H1 (cell line): ENCODE measurements at regions not wholly inside any gene's neighbourhood (a gene's known extent, or its start where the extent isn't known, plus 50 kb on each side); places are given as distances from the start of the nearest gene placed in this dataset.

Experiments
- CTCF ChIA-PET: fragments of 300-600 bp; sonication (Branson Sonifier 250); formaldehyde crosslinking; loops from one replicate; lab custom pipeline; 2021; ENCODE audit not compliant: partially characterized antibody; lab: Charles Lee
- POLR2A ChIA-PET: fragments of 300-600 bp; sonication (Branson Sonifier 250); formaldehyde crosslinking; loops from one replicate; lab custom pipeline; 2021; ENCODE audit warnings: inconsistent platforms; ENCODE audit not compliant: partially characterized antibody; lab: Charles Lee
- DNase-seq, 2 experiments: peaks; one replicate each; pipeline versions ENCODE4 v3.0.0 to v3.0.0-alpha.2; 2010 to 2022; ENCODE audit warnings: low spot score in 2 of 2, low read depth in 1 of 2, mixed read lengths in 1 of 2
- FAIRE-seq: peaks from 2 replicates; lab custom pipeline; 2011; peaks lifted over from hg19 to GRCh38; lab: Jason Lieb, UNC
- H2AFZ ChIP-seq: 2 replicates; pipeline ENCODE4 v1.8.1; 2012; ENCODE audit warnings: low read length, inconsistent platforms
- H2AK5ac ChIP-seq: 2 replicates; pipeline ENCODE4 v1.6.1; 2013; ENCODE audit warnings: low read depth, low read length
- H2BK120ac ChIP-seq: replicated peaks from 2 replicates; pipeline ENCODE3; 2013; ENCODE audit warnings: low read depth, low read length, inconsistent platforms
- H2BK12ac ChIP-seq: 2 replicates; pipeline ENCODE4 v1.6.1; 2013; ENCODE audit warnings: low read depth, low read length
- H2BK15ac ChIP-seq: 2 replicates; pipeline ENCODE4 v1.6.1; 2013; ENCODE audit warnings: low read length
- H2BK20ac ChIP-seq: 2 replicates; pipeline ENCODE4 v1.6.1; 2013; ENCODE audit warnings: low read length
- H2BK5ac ChIP-seq: 2 replicates; pipeline ENCODE4 v1.6.1; 2013; ENCODE audit warnings: low read depth, low read length
- H3K14ac ChIP-seq: 2 replicates; pipeline ENCODE4 v1.6.1; 2013; ENCODE audit warnings: inconsistent platforms; ENCODE audit not compliant: insufficient read length
- H3K18ac ChIP-seq: 2 replicates; pipeline ENCODE4 v1.6.1; 2013; ENCODE audit warnings: low read length; ENCODE audit errors: extremely low read depth
- H3K23ac ChIP-seq: 2 replicates; pipeline ENCODE4 v1.6.1; 2013; ENCODE audit warnings: inconsistent platforms; ENCODE audit not compliant: insufficient read length
- H3K23me2 ChIP-seq: 2 replicates; pipeline ENCODE4 v1.6.1; 2013; ENCODE audit warnings: low read depth, low read length
- H3K27ac ChIP-seq: 2 replicates; pipeline ENCODE4 v1.6.1; 2011; ENCODE audit warnings: low read depth, low read length, inconsistent platforms
- H3K27me3 ChIP-seq, 4 experiments: replicated peaks in 1 of 4; 1 replicate in 1 of 4; 2 replicates in 3 of 4; pipeline versions ENCODE4 v1.6.1 to v1.8.1; 2011 to 2013; ENCODE audit warnings: low read length in 3 of 4, mild to moderate bottlenecking in 3 of 4, inconsistent platforms in 2 of 4, mixed read lengths in 2 of 4, moderate library complexity in 1 of 4; ENCODE audit not compliant: control insufficient read depth in 3 of 4, insufficient read depth in 3 of 4; ENCODE audit errors: extremely low read depth in 1 of 4
- H3K36me3 ChIP-seq, 4 experiments: 2 replicates each; pipeline versions ENCODE4 v1.6.1 to v1.8.1; 2011 to 2013; ENCODE audit warnings: mild to moderate bottlenecking in 4 of 4, low read length in 3 of 4, moderate library complexity in 2 of 4, control low read depth in 1 of 4, inconsistent platforms in 1 of 4; ENCODE audit not compliant: insufficient read depth in 4 of 4, control insufficient read depth in 2 of 4
- H3K4ac ChIP-seq: replicated peaks from 2 replicates; pipeline ENCODE3; 2013; ENCODE audit warnings: low read length, low read depth, mixed read lengths, inconsistent platforms; ENCODE audit not compliant: insufficient read length
- H3K4me1 ChIP-seq, 4 experiments: replicated peaks in 1 of 4; 1 replicate in 1 of 4; 2 replicates in 3 of 4; pipeline versions ENCODE4 v1.6.1 to v1.8.1; 2011 to 2013; ENCODE audit warnings: low read length in 3 of 4, inconsistent platforms in 2 of 4, mixed read lengths in 1 of 4; ENCODE audit not compliant: insufficient read depth in 4 of 4, control insufficient read depth in 3 of 4
- H3K4me2 ChIP-seq, 2 experiments: 2 replicates each; pipeline versions ENCODE4 v1.6.1 to v1.8.1; 2011 to 2013; ENCODE audit warnings: low read depth in 2 of 2, low read length in 2 of 2, control low read depth in 1 of 2, inconsistent platforms in 1 of 2, mild to moderate bottlenecking in 1 of 2; ENCODE audit not compliant: insufficient read depth in 1 of 2
- H3K4me3 ChIP-seq, 4 experiments: fragments of 200-600, 300-600 bp in 1 of 4; sonication (generic), shearing (Covaris generic), sonication (Bioruptor Twin) in 1 of 4; 2 replicates each; pipeline versions ENCODE4 v1.5.1 to v1.8.1; 2011 to 2016; ENCODE audit warnings: low read length in 4 of 4, low read depth in 3 of 4, control low read depth in 2 of 4, inconsistent platforms in 2 of 4, mild to moderate bottlenecking in 2 of 4, mixed read lengths in 1 of 4, moderate library complexity in 1 of 4; ENCODE audit not compliant: insufficient read depth in 2 of 4; ENCODE audit errors: extremely low read depth in 1 of 4
- H3K56ac ChIP-seq: replicated peaks from 2 replicates; pipeline ENCODE3; 2013; ENCODE audit warnings: low read depth, mild to moderate bottlenecking, mixed read lengths, low read length, inconsistent platforms; ENCODE audit not compliant: insufficient read length
- H3K79me1 ChIP-seq: 2 replicates; pipeline ENCODE4 v1.6.1; 2013; ENCODE audit warnings: low read depth, low read length, control low read depth
- H3K79me2 ChIP-seq, 2 experiments: 2 replicates each; pipeline versions ENCODE4 v1.6.1 to v1.8.1; 2012 to 2013; ENCODE audit warnings: low read length in 2 of 2, mild to moderate bottlenecking in 2 of 2, inconsistent platforms in 1 of 2; ENCODE audit not compliant: insufficient read depth in 2 of 2, control insufficient read depth in 1 of 2
- H3K9ac ChIP-seq, 4 experiments: replicated peaks in 1 of 4; 1 replicate in 1 of 4; 2 replicates in 3 of 4; pipeline versions ENCODE4 v1.6.1 to v1.8.1; 2011 to 2013; ENCODE audit warnings: low read depth in 3 of 4, low read length in 3 of 4, control low read depth in 2 of 4, mild to moderate bottlenecking in 2 of 4, moderate library complexity in 2 of 4, inconsistent platforms in 1 of 4; ENCODE audit errors: extremely low read depth in 1 of 4
- H3K9me3 ChIP-seq, 2 experiments: 2 replicates each; pipeline versions ENCODE4 v1.6.1 to v1.8.1; 2012 to 2013; ENCODE audit warnings: mild to moderate bottlenecking in 2 of 2, moderate library complexity in 2 of 2, control low read depth in 1 of 2, inconsistent platforms in 1 of 2, low read depth in 1 of 2, low read length in 1 of 2, mixed read lengths in 1 of 2; ENCODE audit not compliant: insufficient read depth in 2 of 2
- H4K20me1 ChIP-seq, 2 experiments: replicated peaks in 1 of 2; 2 replicates each; pipeline versions ENCODE3 to v1.8.1; 2011 to 2013; ENCODE audit warnings: inconsistent platforms in 2 of 2, low read length in 2 of 2, mild to moderate bottlenecking in 1 of 2; ENCODE audit not compliant: insufficient read depth in 2 of 2, control insufficient read depth in 1 of 2
- H4K5ac ChIP-seq: 2 replicates; pipeline ENCODE4 v1.6.1; 2013; ENCODE audit warnings: low read length, low read depth, mixed read lengths, inconsistent platforms; ENCODE audit not compliant: insufficient read length
- H4K8ac ChIP-seq: 2 replicates; pipeline ENCODE4 v1.8.0; 2013; ENCODE audit warnings: mild to moderate bottlenecking, moderate library complexity, low read length, inconsistent platforms; ENCODE audit not compliant: insufficient read depth; ENCODE audit errors: extremely low read depth
- H4K91ac ChIP-seq: replicated peaks from 2 replicates; pipeline ENCODE3; 2013; ENCODE audit warnings: low read length, mixed read lengths, inconsistent platforms; ENCODE audit not compliant: insufficient read length
- CTCF ChIP-seq, 3 experiments: IDR thresholded peaks; 1 replicate in 2 of 3; 2 replicates in 1 of 3; pipeline versions ENCODE4 v1.5.1 to v1.6.1; 2011; ENCODE audit warnings: low read length in 3 of 3, mild to moderate bottlenecking in 3 of 3, inconsistent platforms in 2 of 3, low read depth in 1 of 3, moderate library complexity in 1 of 3; ENCODE audit not compliant: insufficient read depth in 1 of 3; ENCODE audit errors: control extremely low read depth in 1 of 3
- FOSL1 ChIP-seq: IDR thresholded peaks from 2 replicates; pipeline ENCODE4 v1.6.1; 2011; ENCODE audit warnings: mild to moderate bottlenecking, low read depth, low read length, moderate library complexity; ENCODE audit not compliant: insufficient read depth
- GABPA ChIP-seq: IDR thresholded peaks from 2 replicates; pipeline ENCODE4 v1.6.1; 2011; ENCODE audit warnings: mild to moderate bottlenecking, low read length, moderate library complexity, borderline replicate concordance; ENCODE audit not compliant: insufficient read depth
- HDAC2 ChIP-seq, 2 experiments: fragments of 300-600 bp in 1 of 2; sonication (generic) in 1 of 2; IDR thresholded peaks; 2 replicates each; pipeline ENCODE4 v1.6.1; 2011 to 2012; ENCODE audit warnings: low read depth in 2 of 2, low read length in 2 of 2, mild to moderate bottlenecking in 2 of 2, moderate library complexity in 2 of 2, borderline replicate concordance in 1 of 2, inconsistent platforms in 1 of 2
- RAD21 ChIP-seq, 2 experiments: IDR thresholded peaks in 1 of 2; conservative IDR thresholded peaks in 1 of 2; 2 replicates each; pipeline ENCODE4 v1.6.1; 2011; ENCODE audit warnings: low read depth in 2 of 2, low read length in 2 of 2, improper control_type of control experiment in 1 of 2, inconsistent platforms in 1 of 2, mild to moderate bottlenecking in 1 of 2, moderate library complexity in 1 of 2
- WGBS, 2 experiments: shearing (Covaris generic) in 1 of 2; methylation state at CpG; one replicate each; pipeline versions ENCODE4 v1.1.6 to v1.1.7; 2013 to 2015; ENCODE audit warnings: low lambda C conversion rate in 2 of 2, mixed read lengths in 2 of 2, inconsistent platforms in 1 of 2, low coverage in 1 of 2, missing lambda C conversion rate in 1 of 2; ENCODE audit not compliant: insufficient replicate concordance in 2 of 2, insufficient coverage in 1 of 2, insufficient read length in 1 of 2; ENCODE audit errors: extremely low coverage in 1 of 2, missing lambda C conversion rate in 1 of 2; 5-methylcytosine and 5-hydroxymethylcytosine counted together

GRCh38 chr12:66901138-66901932 is 222.5 kb upstream of the GRIP1 start:
- no peak for DNase-seq
- no peaks in the 10 kb centered on the region for H3K23me2 ChIP-seq

More at GRCh38 chr12:66901138-66901932, 222.5 kb upstream of the GRIP1 start:
- no peak for FAIRE-seq
- no peaks in the 10 kb centered on the region for H3K9me3 ChIP-seq
- no peaks in the 10 kb centered on the region for H3K79me2 ChIP-seq
- no peak overlapping the region for H3K23ac ChIP-seq
- no peaks in the 10 kb centered on the region for H3K36me3 ChIP-seq
- CTCF ChIA-PET: interaction anchor here (0.8 to 1.2 kb wide), 2 partner anchors 16 to 117 kb away, joined by 3 read pairs; no protein-coding TSS in a partner anchor
- H3K27me3 ChIP-seq: no peaks in the 10 kb centered on the region
- no peak overlapping the region for H3K56ac ChIP-seq
- H3K4ac ChIP-seq: no peak overlapping the region
- no peak overlapping the region for H3K9ac ChIP-seq
- no peak overlapping the region for H2BK120ac ChIP-seq
- H3K4me3 ChIP-seq: no peak overlapping the region
- H4K20me1 ChIP-seq: no peaks in the 10 kb centered on the region
- WGBS, 2 experiments: 95% methylated on average over 4 of the region's 4 CpGs; no CpG with 5 or more reads in 1 of the 2 experiments
- no peak overlapping the region for H2BK15ac ChIP-seq
- H2BK5ac ChIP-seq: no peak overlapping the region
- no peak overlapping the region for H3K4me2 ChIP-seq
- POLR2A ChIA-PET: no interaction called here
- no peak overlapping the region for H4K91ac ChIP-seq
- no peak overlapping the region for H3K27ac ChIP-seq
- no peak overlapping the region for H4K5ac ChIP-seq
- no peak overlapping the region for H2BK12ac ChIP-seq
- no peak overlapping the region for H2AK5ac ChIP-seq
- H3K18ac ChIP-seq: no peak overlapping the region
- H3K4me1 ChIP-seq: peaks cover 0 to 11% (median 3%) of the 10 kb centered on the region in 4 experiments; a peak in 2 of 7 replicates
- no peak for TF ChIP-seq RAD21 (IDR thresholded peaks at IDR 0.05 in 1 of 2, conservative IDR thresholded peaks at IDR 0.05 in 1 of 2; ENCODE audit: low read depth in 2 of 2, low read length in 2 of 2)
- no peak for TF ChIP-seq CTCF (IDR thresholded peaks at IDR 0.05; ENCODE audit: control extremely low read depth in 1 of 3, insufficient read depth in 1 of 3, low read depth in 1 of 3, low read length in 3 of 3)
- no peak for TF ChIP-seq FOSL1
- no peak for TF ChIP-seq HDAC2 (IDR thresholded peaks at IDR 0.05; ENCODE audit: borderline replicate concordance in 1 of 2, low read depth in 2 of 2, low read length in 2 of 2)
- TF ChIP-seq GABPA: no peak
- TF ChIP-seq, all 59 proteins: peak for 0
- Histone ChIP-seq H4K8ac (no peak overlapping the region), H3K14ac (no peak overlapping the region), H3K79me1 (no peaks in the 10 kb centered on the region), H2AFZ (no peak overlapping the region), H2BK20ac (no peak overlapping the region)
